GM21576 (cell line): ENCODE measurements at regions not wholly inside any gene's neighbourhood (a gene's known extent, or its start where the extent isn't known, plus 50 kb on each side); places are given as distances from the start of the nearest gene placed in this dataset.

ENCODE experiments used
- ATAC-seq: cut with Tn5 transposase; IDR thresholded peaks from one replicate; pipeline ENCODE4 v1.9.1; 2021; ENCODE audit warnings: mild to moderate bottlenecking, moderate library complexity; ENCODE audit not compliant: unreplicated experiment

GRCh38 chr4:187301923-187302322 lies 578.3 kb upstream of the FAT1 start:
- ATAC-seq = no peak

GRCh38 chr4:187302457-187303150 lies 578.9 kb upstream of the FAT1 start:
- no peak for ATAC-seq

GRCh38 chr4:187304133-187304532 lies 580.5 kb upstream of the FAT1 start:
- no peak for ATAC-seq

- ATAC-seq = no peak
These were observed 583.5 kb upstream of the FAT1 start for GRCh38 chr4:187307131-187307530.

- ATAC-seq = no peak
These were observed 585.8 kb upstream of the FAT1 start for GRCh38 chr4:187309456-187309855.

GRCh38 chr4:187312299-187312698 lies 588.6 kb upstream of the FAT1 start:
- no peak for ATAC-seq

GRCh38 chr4:187317799-187318198 lies 594.1 kb upstream of the FAT1 start:
- ATAC-seq = no peak

- no peak for ATAC-seq
These were observed 598.1 kb upstream of the FAT1 start for GRCh38 chr4:187321711-187322110.

GRCh38 chr4:187332141-187332540 lies 608.5 kb upstream of the FAT1 start:
- ATAC-seq = no peak

- no peak for ATAC-seq
These were observed 609.5 kb upstream of the FAT1 start for GRCh38 chr4:187333151-187333550.

GRCh38 chr4:187335339-187335738 lies 611.7 kb upstream of the FAT1 start:
- ATAC-seq = no peak

- ATAC-seq = no peak
These were observed 631.1 kb upstream of the FAT1 start for GRCh38 chr4:187354740-187355139.

- ATAC-seq = no peak
These were observed 633.5 kb upstream of the FAT1 start for GRCh38 chr4:187357045-187357643.

- ATAC-seq = no peak
These were observed 634.2 kb upstream of the FAT1 start for GRCh38 chr4:187357821-187358220.

GRCh38 chr4:187362937-187363857 lies 632.4 kb upstream of the ZFP42 start:
- no peak for ATAC-seq

GRCh38 chr4:187364401-187364800 lies 631.2 kb upstream of the ZFP42 start:
- no peak for ATAC-seq

- ATAC-seq = no peak
These were observed 630.7 kb upstream of the ZFP42 start for GRCh38 chr4:187364851-187365250.

- ATAC-seq = no peak
These were observed 629.0 kb upstream of the ZFP42 start for GRCh38 chr4:187366530-187366929.

- ATAC-seq = no peak
These were observed 624.7 kb upstream of the ZFP42 start for GRCh38 chr4:187370918-187371317.

- ATAC-seq = no peak
These were observed 617.1 kb upstream of the ZFP42 start for GRCh38 chr4:187378441-187378840.

GRCh38 chr4:187380181-187380581 lies 615.4 kb upstream of the ZFP42 start:
- ATAC-seq = no peak

- no peak for ATAC-seq
These were observed 612.4 kb upstream of the ZFP42 start for GRCh38 chr4:187383181-187383580.
